Muscle of leg (tissue), 3 donors: ENCODE measurements at regions not wholly inside any gene's neighbourhood (a gene's known extent, or its start where the extent isn't known, plus 50 kb on each side); places are given as distances from the start of the nearest gene placed in this dataset.
"Not testable (repeated sequence)": the region's sequence is repeated elsewhere in the genome, so short reads cannot be mapped to it uniquely, and the experiment has no call there.

Experiments used
- DNase-seq: peaks from one replicate; pipeline ENCODE4 v3.0.0; 2013
- H3K27ac ChIP-seq: one replicate; pipeline ENCODE4 v1.5.1; 2013; ENCODE audit warnings: mild to moderate bottlenecking, low read length, control low read depth
- H3K27me3 ChIP-seq: one replicate; pipeline ENCODE4 v1.6.1; 2013; ENCODE audit warnings: low read length; ENCODE audit not compliant: control insufficient read depth, insufficient read depth
- H3K36me3 ChIP-seq: one replicate; pipeline ENCODE4 v1.6.1; 2013; ENCODE audit warnings: low read length; ENCODE audit not compliant: control insufficient read depth, insufficient read depth
- H3K4me1 ChIP-seq: one replicate; pipeline ENCODE4 v1.6.1; 2013; ENCODE audit warnings: low read length; ENCODE audit not compliant: control insufficient read depth, insufficient read depth
- H3K4me3 ChIP-seq: one replicate; pipeline ENCODE4 v1.5.1; 2013; ENCODE audit warnings: low read length, control low read depth
- H3K9me3 ChIP-seq: replicated peaks from 2 replicates; pipeline ENCODE4 v1.6.1; 2013; ENCODE audit warnings: low read depth, low read length; ENCODE audit not compliant: control insufficient read depth
- WGBS: methylation state at CpG from one replicate; pipeline ENCODE4 v1.1.5; 2013; ENCODE audit warnings: missing lambda C conversion rate; ENCODE audit not compliant: insufficient coverage; 5-methylcytosine and 5-hydroxymethylcytosine counted together

DNA sequence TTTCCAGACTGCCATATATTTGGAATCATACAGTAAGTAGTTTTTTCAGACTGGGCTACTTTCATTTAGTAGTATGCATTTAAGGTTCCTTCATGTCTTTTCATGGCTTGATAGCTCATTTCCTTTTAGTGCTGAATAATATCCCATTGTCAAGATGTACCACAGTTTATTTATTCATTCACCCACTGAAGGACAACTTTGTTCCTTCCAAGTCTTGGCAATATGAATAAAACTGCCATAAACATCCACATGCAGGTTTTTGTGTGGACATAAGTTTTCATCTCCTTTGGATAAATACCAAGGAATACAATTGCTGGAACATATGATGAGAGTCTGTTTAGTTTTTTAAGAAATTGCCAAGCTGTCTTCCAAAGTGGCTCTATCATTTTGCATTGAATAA is 366.4 kb upstream of the NFIA start:
- Histone ChIP-seq H3K4me3 (no peak overlapping the region), H3K27me3 (no peaks in the 10 kb centered on the region), H3K9me3 (peaks cover 2% of the 10 kb centered on the region), H3K36me3 (no peaks in the 10 kb centered on the region), H3K4me1 (no peaks in the 10 kb centered on the region), H3K27ac (no peak overlapping the region)
- DNase-seq, result no peak

- Histone ChIP-seq H3K9me3 (peaks cover 4% of the 10 kb centered on the region), H3K27ac (no peak overlapping the region), H3K27me3 (no peaks in the 10 kb centered on the region), H3K4me1 (no peaks in the 10 kb centered on the region), H3K36me3 (no peaks in the 10 kb centered on the region), H3K4me3 (no peak overlapping the region)
- DNase-seq, result no peak
Measured at GRCh38 chr1:60709426-60709825, 372.9 kb upstream of the NFIA start.

- no peaks in the 10 kb centered on the region for H3K36me3 ChIP-seq
- peaks cover 3% of the 10 kb centered on the region for H3K9me3 ChIP-seq
- no peaks in the 10 kb centered on the region for H3K27me3 ChIP-seq
- WGBS, result no CpG with 5 or more reads among the region's 2 CpGs
- no peak overlapping the region for H3K4me3 ChIP-seq
- H3K27ac ChIP-seq, result no peak overlapping the region
- H3K4me1 ChIP-seq, result no peaks in the 10 kb centered on the region
- DNase-seq, result no peak
Measured at GRCh38 chr1:60705026-60705425, 377.3 kb upstream of the NFIA start.

- H3K4me1 ChIP-seq, result no peaks in the 10 kb centered on the region
- H3K9me3 ChIP-seq, result peaks cover 3% of the 10 kb centered on the region
- H3K27ac ChIP-seq, result no peak overlapping the region
- DNase-seq, result no peak
- no peaks in the 10 kb centered on the region for H3K27me3 ChIP-seq
- H3K4me3 ChIP-seq, result no peak overlapping the region
- H3K36me3 ChIP-seq, result no peaks in the 10 kb centered on the region
Measured at GRCh38 chr1:60703155-60703554, 379.2 kb upstream of the NFIA start.

DNA sequence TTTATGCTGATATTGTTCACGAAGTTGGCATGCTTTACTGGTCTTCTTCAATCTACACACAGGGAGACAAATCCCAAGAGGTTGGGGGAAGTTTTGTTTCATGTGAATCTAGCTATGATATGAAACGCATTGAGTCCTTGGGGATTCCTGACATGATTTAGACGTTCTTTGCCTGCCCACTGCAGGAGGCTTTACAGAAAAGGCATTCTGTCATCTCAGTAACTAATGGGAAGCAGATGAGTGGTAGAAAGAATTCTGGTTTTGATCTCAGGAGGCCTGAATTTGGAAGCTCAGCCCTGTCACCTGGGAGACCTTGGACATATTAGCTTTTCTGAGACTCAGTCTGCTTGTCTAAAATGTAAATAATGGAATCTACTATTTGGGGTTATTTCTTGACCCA is 383.0 kb upstream of the NFIA start:
- Histone ChIP-seq H3K27ac (no peak overlapping the region), H3K9me3 (no peaks in the 10 kb centered on the region), H3K36me3 (no peaks in the 10 kb centered on the region), H3K27me3 (no peaks in the 10 kb centered on the region), H3K4me3 (no peak overlapping the region), H3K4me1 (peaks cover 3% of the 10 kb centered on the region)
- peak; percentile 65 for DNase-seq
- no CpG with 5 or more reads among the region's 3 CpGs for WGBS

DNA sequence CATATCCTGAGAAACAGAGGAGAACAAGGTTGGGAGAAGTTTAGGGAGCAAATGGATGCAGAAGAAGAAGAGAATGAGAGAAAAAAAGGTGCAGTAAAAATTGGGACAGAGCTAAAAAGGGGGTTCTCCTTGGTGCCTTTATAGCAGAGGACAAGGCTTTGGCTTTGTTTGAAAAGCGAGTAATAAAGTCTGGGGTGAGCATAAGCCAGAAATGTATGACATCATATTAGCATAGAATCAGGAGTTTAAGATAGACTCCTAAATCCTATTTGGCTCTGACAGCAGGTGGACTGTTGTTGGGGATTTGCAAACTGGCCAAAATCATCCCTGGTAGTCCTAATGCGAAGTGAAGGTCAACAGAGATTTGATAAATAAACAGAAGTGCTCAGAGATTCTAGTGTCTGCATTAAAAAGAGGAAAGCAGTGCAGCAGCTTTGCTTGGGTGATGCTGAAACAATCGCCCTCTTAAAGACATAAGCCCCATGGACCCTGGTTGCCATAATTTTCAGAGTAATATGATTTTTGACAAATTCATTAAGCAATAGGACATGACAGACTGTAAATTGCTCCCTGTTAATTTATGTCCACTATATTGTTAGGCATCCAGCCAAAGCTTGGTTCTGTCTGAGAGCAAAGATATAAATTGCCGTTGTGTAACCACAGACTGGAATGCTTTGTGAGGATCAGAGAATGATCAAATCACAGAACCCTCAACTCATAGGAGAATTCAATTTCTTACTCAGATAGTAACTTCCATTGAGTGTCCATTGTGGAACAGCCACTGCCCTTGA is 385.0 kb upstream of the NFIA start:
- no peak overlapping the region for H3K27ac ChIP-seq
- peak; percentile 35 for DNase-seq
- 0% methylated on average over 1 of the region's 4 CpGs for whole genome bisulfite sequencing

GRCh38 chr1:60696512-60696911 is 385.8 kb upstream of the NFIA start:
- no CpG with 5 or more reads among the region's 1 CpG for WGBS
- Histone ChIP-seq H3K27ac (no peak overlapping the region), H3K27me3 (no peaks in the 10 kb centered on the region), H3K9me3 (peaks cover 6% of the 10 kb centered on the region), H3K4me1 (peaks cover 3% of the 10 kb centered on the region), H3K4me3 (no peak overlapping the region), H3K36me3 (no peaks in the 10 kb centered on the region)
- DNase-seq, result no peak

More for the DNA sequence above, 385.0 kb upstream of the NFIA start:
- Histone ChIP-seq H3K27me3 (no peaks in the 10 kb centered on the region), H3K4me3 (no peak overlapping the region), H3K36me3 (no peaks in the 10 kb centered on the region), H3K9me3 (peaks cover 6% of the 10 kb centered on the region), H3K4me1 (peaks cover 3% of the 10 kb centered on the region)

- no peak overlapping the region for H3K4me3 ChIP-seq
- peaks cover 6% of the 10 kb centered on the region for H3K9me3 ChIP-seq
- H3K4me1 ChIP-seq, result peaks cover 3% of the 10 kb centered on the region
- no peaks in the 10 kb centered on the region for H3K27me3 ChIP-seq
- H3K36me3 ChIP-seq, result no peaks in the 10 kb centered on the region
- 95% methylated on average over 5 of the region's 6 CpGs for WGBS
- no peak overlapping the region for H3K27ac ChIP-seq
- DNase-seq, result no peak
Measured at GRCh38 chr1:60695716-60696171, 386.6 kb upstream of the NFIA start.

- H3K4me1 ChIP-seq, result peaks cover 3% of the 10 kb centered on the region
- no peak overlapping the region for H3K27ac ChIP-seq
- H3K4me3 ChIP-seq, result no peak overlapping the region
- peaks cover 6% of the 10 kb centered on the region for H3K9me3 ChIP-seq
- H3K36me3 ChIP-seq, result no peaks in the 10 kb centered on the region
- no peak for DNase-seq
- H3K27me3 ChIP-seq, result no peaks in the 10 kb centered on the region
- WGBS, result no CpG with 5 or more reads among the region's 4 CpGs
Measured at GRCh38 chr1:60694980-60695379, 387.4 kb upstream of the NFIA start.

DNA sequence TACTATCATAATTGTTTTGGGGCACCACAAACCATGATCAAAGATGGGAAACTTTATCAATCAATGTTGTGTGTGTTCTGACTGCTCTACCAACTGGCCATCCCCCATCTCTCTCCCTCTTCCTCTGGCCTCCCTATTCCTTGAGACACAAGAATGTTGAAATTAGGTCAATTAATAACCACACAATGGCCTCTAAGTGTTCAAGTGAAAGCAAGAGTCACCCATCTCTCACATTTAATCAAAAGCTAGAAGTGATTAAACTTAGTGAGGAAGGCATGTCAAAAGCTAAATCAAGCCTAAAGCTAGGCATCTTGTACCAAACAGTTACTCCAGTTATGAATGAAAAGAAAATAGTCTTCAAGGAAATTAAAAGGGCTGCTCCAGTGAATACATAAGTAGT is 390.3 kb upstream of the NFIA start:
- no peak for DNase-seq
- no peaks in the 10 kb centered on the region for H3K27me3 ChIP-seq
- no peaks in the 10 kb centered on the region for H3K36me3 ChIP-seq
- H3K4me3 ChIP-seq, result no peak overlapping the region
- no peak overlapping the region for H3K27ac ChIP-seq
- H3K9me3 ChIP-seq, result peaks cover 6% of the 10 kb centered on the region
- H3K4me1 ChIP-seq, result no peaks in the 10 kb centered on the region

GRCh38 chr1:60688221-60688620 is 394.1 kb upstream of the NFIA start:
- not testable (repeated sequence) for H3K27me3 ChIP-seq, H3K4me1 ChIP-seq, DNase-seq, H3K27ac ChIP-seq, H3K4me3 ChIP-seq, H3K36me3 ChIP-seq, H3K9me3 ChIP-seq
- no CpG with 5 or more reads among the region's 2 CpGs for WGBS
